WERI-Rb-1 (cell line): ENCODE measurements at regions not wholly inside any gene's neighbourhood (a gene's known extent, or its start where the extent isn't known, plus 50 kb on each side); places are given as distances from the start of the nearest gene placed in this dataset.

Experiments used
- DNase-seq: peaks from one replicate; pipeline ENCODE4 v3.0.0-alpha.2; 2020
- H3K27ac ChIP-seq: fragments of 250-450 bp; sonication (Bioruptor Pico); 2 replicates; pipeline ENCODE4 v1.5.1; 2020; ENCODE audit warnings: mild to moderate bottlenecking, moderate library complexity
- H3K27me3 ChIP-seq: fragments of 250-450 bp; sonication (Bioruptor Pico); 2 replicates; pipeline ENCODE4 v1.5.1; 2021; ENCODE audit warnings: mild to moderate bottlenecking, low read depth, moderate library complexity; ENCODE audit not compliant: insufficient read depth, severe bottlenecking
- H3K36me3 ChIP-seq: fragments of 250-450 bp; sonication (Bioruptor Pico); 2 replicates; pipeline ENCODE4 v1.5.1; 2020; ENCODE audit warnings: mild to moderate bottlenecking, moderate library complexity
- H3K4me3 ChIP-seq: 2 replicates; pipeline ENCODE4 v1.5.1; 2011; ENCODE audit warnings: low read depth, mild to moderate bottlenecking, control low read depth, low read length
- H3K9me3 ChIP-seq: fragments of 250-450 bp; sonication (Bioruptor Pico); 2 replicates; pipeline ENCODE4 v1.5.1; 2021; ENCODE audit warnings: mild to moderate bottlenecking, moderate library complexity; ENCODE audit not compliant: severe bottlenecking
- CTCF ChIP-seq: IDR thresholded peaks from 2 replicates; pipeline ENCODE4 v1.5.1; 2011; ENCODE audit warnings: low read depth, mild to moderate bottlenecking, control low read depth, inconsistent platforms, low read length

- H3K4me3 ChIP-seq: no peak overlapping the region
- H3K9me3 ChIP-seq: peaks cover 6% of the 10 kb centered on the region
- H3K27ac ChIP-seq: no peak overlapping the region
- no peaks in the 10 kb centered on the region for H3K36me3 ChIP-seq
- H3K27me3 ChIP-seq: no peaks in the 10 kb centered on the region
- DNase-seq: no peak
- no peak for TF ChIP-seq CTCF
These were observed 212.8 kb downstream of the SUDS3 start for GRCh38 chr12:118589162-118589561.

GRCh38 chr12:118590406-118591150 is 214.2 kb downstream of the SUDS3 start:
- no peak for DNase-seq
- H3K9me3 ChIP-seq: peaks cover 6% of the 10 kb centered on the region
- H3K27ac ChIP-seq: no peak overlapping the region
- no peak for TF ChIP-seq CTCF
- no peaks in the 10 kb centered on the region for H3K27me3 ChIP-seq
- H3K4me3 ChIP-seq: no peak overlapping the region
- H3K36me3 ChIP-seq: no peaks in the 10 kb centered on the region

GRCh38 chr12:118603610-118604361 is 227.4 kb downstream of the SUDS3 start:
- H3K4me3 ChIP-seq: no peak overlapping the region
- H3K27ac ChIP-seq: no peak overlapping the region
- H3K9me3 ChIP-seq: no peaks in the 10 kb centered on the region
- H3K36me3 ChIP-seq: no peaks in the 10 kb centered on the region
- DNase-seq: no peak
- H3K27me3 ChIP-seq: no peaks in the 10 kb centered on the region
- no peak for TF ChIP-seq CTCF

GRCh38 chr12:118606690-118607089 is 230.3 kb downstream of the SUDS3 start:
- Histone ChIP-seq H3K9me3 (no peaks in the 10 kb centered on the region), H3K27ac (no peak overlapping the region), H3K36me3 (no peaks in the 10 kb centered on the region), H3K4me3 (no peak overlapping the region), H3K27me3 (no peaks in the 10 kb centered on the region)
- no peak for DNase-seq
- no peak for TF ChIP-seq CTCF

GRCh38 chr12:118607831-118608230 is 231.5 kb downstream of the SUDS3 start:
- TF ChIP-seq CTCF: no peak
- H3K36me3 ChIP-seq: no peaks in the 10 kb centered on the region
- no peak overlapping the region for H3K4me3 ChIP-seq
- no peak overlapping the region for H3K27ac ChIP-seq
- no peak for DNase-seq
- H3K27me3 ChIP-seq: no peaks in the 10 kb centered on the region
- peaks cover 2% of the 10 kb centered on the region for H3K9me3 ChIP-seq
